GM18498 (cell line): ENCODE measurements at regions not wholly inside any gene's neighbourhood (a gene's known extent, or its start where the extent isn't known, plus 50 kb on each side); places are given as distances from the start of the nearest gene placed in this dataset.
"Not testable (repeated sequence)": the region's sequence is repeated elsewhere in the genome, so short reads cannot be mapped to it uniquely, and the experiment has no call there.

Experiments used
- ATAC-seq: cut with Tn5 transposase; IDR thresholded peaks from one replicate; pipeline ENCODE4 v1.9.1; 2021; ENCODE audit warnings: mild to moderate bottlenecking, moderate library complexity; ENCODE audit not compliant: unreplicated experiment

GRCh38 chr15:100764778-100765466, 114.7 kb upstream of the ALDH1A3 start:
- no peak for ATAC-seq

GRCh38 chr15:100765467-100766241, 114.0 kb upstream of the ALDH1A3 start:
- no peak for ATAC-seq

GRCh38 chr15:100766243-100767000, 113.2 kb upstream of the ALDH1A3 start:
- no peak for ATAC-seq

- no peak for ATAC-seq
These were observed 112.4 kb upstream of the ALDH1A3 start for GRCh38 chr15:100767001-100767825.

GRCh38 chr15:100768501-100768931, 111.1 kb upstream of the ALDH1A3 start:
- no peak for ATAC-seq

GRCh38 chr15:100769043-100769974, 110.3 kb upstream of the ALDH1A3 start:
- no peak for ATAC-seq

- ATAC-seq, result no peak
These were observed 109.7 kb upstream of the ALDH1A3 start for GRCh38 chr15:100769975-100770340.

GRCh38 chr15:100770661-100771584, 108.7 kb upstream of the ALDH1A3 start:
- ATAC-seq, result no peak

GRCh38 chr15:100771746-100772145, 107.9 kb upstream of the ALDH1A3 start:
- ATAC-seq, result no peak

- no peak for ATAC-seq
These were observed 107.2 kb upstream of the ALDH1A3 start for GRCh38 chr15:100772478-100772877.

GRCh38 chr15:100772892-100773520, 106.6 kb upstream of the ALDH1A3 start:
- ATAC-seq, result no peak

GRCh38 chr15:100774044-100774443, 105.6 kb upstream of the ALDH1A3 start:
- ATAC-seq, result not testable (repeated sequence)

GRCh38 chr15:100775581-100776185, 103.9 kb upstream of the ALDH1A3 start:
- no peak for ATAC-seq

GRCh38 chr15:100777821-100778220, 101.8 kb upstream of the ALDH1A3 start:
- ATAC-seq, result no peak

GRCh38 chr15:100778831-100779288, 100.8 kb upstream of the ALDH1A3 start:
- ATAC-seq, result no peak

GRCh38 chr15:100779331-100780207, 100.1 kb upstream of the ALDH1A3 start:
- no peak for ATAC-seq
